CD4-positive, alpha-beta T cell treated with Interleukin-1 beta for 1 hour (primary cell): ENCODE measurements at regions not wholly inside any gene's neighbourhood (a gene's known extent, or its start where the extent isn't known, plus 50 kb on each side); places are given as distances from the start of the nearest gene placed in this dataset.
A peak's percentile ranks its signal among the peaks of the same experiment; 100 is the strongest.
"Not testable (repeated sequence)": the region's sequence is repeated elsewhere in the genome, so short reads cannot be mapped to it uniquely, and the experiment has no call there.

Source experiments
- DNase-seq, 2 donors: peaks; one replicate each; pipeline ENCODE4 v3.0.0-alpha.2; 2020 to 2022

DNA sequence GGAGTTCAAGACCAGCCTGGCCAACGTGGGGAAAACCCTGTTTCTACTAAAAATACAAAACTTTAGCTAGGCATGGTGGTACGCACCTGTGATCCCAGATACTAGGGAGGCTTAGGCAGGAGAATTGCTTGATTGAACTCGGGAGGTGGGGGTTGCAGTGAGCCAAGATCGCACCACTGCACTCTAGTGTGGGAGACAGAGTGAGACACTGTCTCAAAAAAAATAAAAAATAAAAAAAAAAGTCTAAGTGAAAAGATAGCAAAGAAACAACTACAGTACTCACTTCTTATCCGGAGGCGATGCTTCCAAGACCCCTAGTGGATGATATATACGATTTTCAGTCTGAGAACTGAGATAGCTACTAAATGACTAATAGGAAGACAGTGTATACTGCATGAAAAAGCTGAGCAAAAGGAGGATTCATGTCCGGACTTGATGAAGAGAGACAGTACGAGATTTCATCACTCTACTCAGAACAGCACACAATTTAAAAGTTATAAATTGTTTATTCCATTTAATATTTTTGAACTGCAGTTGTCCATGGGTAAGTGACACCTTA lies 138.7 kb upstream of the GOLGA6L6 start:
- not testable (repeated sequence) for DNase-seq

DNA sequence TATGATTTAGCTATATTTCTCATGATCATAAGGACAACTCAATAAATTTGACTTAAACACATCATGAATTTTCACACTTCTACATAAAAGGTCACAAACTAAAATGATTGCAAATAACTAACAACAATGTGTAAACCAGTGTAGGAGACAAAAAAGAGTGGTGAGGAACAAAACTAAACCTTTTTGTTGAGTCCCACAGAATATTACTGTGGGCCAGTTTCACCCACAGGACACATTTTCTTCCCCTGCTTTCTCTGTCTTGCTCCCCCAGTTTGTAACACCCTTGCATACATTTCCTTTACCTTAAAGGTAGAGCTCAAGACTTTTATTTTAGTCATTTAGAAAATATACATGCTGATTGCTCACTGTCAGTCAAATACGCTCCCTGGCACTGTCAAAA lies 130.9 kb upstream of the GOLGA6L6 start:
- DNase-seq, result no peak

DNA sequence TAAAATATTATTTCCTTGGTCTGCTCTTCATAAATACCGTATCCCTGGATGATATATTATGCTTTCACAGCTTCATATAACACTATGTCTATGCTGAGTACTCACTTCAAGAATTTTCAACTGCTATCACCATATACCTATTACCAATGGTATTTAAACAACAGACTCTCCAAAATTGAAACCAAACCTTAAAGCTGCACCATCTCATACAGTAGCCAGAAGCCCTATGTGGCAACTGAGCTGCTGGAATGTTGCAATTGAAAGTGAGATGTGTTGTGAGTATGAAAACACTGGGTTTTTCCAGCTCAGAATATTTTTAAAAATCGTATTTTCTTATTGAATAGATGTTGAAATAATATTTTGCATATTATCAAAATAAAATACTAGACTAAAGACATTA lies 130.1 kb upstream of the GOLGA6L6 start:
- no peak for DNase-seq

DNA sequence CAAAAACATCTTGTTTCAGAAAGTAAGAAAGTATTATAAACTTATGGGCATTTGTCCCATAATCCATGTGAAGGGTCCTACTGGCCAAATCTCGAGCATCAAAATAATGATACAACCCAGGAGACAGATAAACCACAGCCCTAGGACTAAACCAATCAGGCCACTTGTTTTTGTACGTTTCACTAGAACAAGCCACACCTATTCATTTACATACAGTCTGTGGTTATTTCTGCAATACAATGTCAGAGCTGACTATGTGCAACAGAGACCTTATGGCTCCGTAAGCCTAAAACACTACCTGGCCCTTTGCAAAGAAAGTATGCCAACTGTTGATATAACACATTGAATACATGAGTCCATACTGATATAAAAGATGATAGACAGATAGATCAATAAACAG lies 124.8 kb upstream of the GOLGA6L6 start:
- DNase-seq, result not testable (repeated sequence)

DNA sequence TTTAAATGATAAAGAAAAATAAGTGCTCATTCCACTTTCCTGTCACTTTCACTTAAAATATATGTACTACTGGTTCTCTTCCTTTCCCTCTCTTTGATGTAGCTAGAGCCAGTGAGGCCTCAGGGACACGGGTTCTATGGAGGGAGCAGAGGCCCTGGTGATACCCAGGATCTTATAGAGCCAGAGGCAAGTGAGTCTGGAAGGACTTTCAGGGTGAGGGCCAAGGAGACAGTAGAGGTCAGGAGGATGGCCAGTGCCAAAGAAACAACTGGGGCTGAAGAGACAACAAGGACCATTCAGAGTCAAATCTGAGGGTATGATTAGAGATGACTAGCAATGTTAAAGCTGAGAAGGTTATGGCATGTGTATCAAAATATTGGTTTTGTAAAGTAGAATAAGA lies 124.1 kb upstream of the GOLGA6L6 start:
- DNase-seq, result no peak

DNA sequence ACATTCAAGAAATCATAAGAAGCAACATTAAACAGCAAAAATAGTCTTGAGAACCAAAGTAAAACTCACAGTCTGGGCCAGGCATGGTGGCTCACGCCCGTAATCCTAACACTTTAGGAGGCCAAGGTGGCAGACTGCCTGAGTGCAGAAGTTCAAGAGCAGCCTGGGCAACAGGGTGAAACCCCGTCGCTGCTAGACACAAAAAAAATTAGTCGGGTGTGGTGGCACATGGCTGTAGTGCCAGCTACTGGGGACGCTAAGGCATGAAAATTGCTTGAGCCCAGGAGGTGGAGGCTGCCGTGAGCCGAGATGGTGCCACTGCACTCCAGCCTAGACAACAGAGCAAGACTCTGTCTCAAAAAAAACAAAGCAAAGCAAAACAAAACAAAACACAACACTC lies 117.7 kb upstream of the GOLGA6L6 start:
- no peak for DNase-seq

DNA sequence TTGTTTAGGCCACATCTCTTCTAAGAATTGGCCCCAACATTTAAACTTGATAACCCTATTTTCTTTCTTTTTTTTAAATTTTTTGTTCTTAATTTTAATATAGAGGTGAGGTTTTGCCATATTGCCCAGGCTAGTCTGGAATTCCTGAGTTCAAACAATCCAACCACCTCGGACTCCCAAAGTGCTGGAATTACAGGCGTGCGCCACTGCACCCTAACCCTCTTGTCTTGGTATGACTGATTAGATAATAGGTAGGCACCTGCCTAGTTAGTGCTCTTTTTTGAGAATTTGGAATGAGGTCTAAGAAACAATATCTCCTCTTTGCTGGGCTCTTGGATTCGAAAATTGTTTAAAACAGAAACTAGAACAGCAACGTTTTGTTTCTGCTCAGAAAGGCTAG lies 116.4 kb upstream of the GOLGA6L6 start:
- no peak for DNase-seq

DNA sequence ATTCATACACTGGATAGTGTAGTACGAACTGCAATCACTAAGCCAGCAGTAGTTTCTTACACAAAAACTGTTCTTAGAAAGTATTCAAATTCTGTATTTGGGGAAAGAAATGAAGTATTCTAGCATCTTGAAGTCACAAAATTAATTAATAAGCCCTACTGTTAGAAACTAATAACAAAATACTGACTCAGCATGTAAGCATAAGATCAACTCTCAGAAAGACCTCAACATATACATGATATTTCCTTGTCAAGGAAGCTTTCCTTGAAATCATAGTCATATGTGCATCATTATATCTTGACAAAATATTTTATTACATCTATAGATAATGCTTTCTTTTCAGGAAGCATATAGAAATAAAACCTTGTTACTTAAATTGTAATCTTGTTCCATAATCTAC lies 115.5 kb upstream of the GOLGA6L6 start:
- no peak for DNase-seq

DNA sequence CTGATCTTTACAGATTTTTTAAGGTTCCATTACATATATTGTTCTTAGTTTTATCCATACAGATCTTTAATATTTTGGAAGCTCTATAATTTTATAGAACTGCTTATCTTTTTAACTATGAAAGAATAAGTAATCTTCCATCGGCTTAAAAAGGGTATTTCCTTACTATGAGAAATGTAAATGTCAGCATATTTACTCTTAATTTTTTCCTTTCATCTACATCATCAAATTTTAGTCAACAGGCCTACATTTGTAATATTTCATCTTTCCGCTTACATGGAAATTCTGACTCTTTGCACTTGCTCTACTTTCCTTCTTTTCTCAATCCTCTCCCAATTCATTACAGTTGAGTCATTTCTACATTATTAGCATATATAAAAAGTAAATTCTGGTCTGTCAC lies 111.3 kb upstream of the GOLGA6L6 start:
- no peak for DNase-seq

DNA sequence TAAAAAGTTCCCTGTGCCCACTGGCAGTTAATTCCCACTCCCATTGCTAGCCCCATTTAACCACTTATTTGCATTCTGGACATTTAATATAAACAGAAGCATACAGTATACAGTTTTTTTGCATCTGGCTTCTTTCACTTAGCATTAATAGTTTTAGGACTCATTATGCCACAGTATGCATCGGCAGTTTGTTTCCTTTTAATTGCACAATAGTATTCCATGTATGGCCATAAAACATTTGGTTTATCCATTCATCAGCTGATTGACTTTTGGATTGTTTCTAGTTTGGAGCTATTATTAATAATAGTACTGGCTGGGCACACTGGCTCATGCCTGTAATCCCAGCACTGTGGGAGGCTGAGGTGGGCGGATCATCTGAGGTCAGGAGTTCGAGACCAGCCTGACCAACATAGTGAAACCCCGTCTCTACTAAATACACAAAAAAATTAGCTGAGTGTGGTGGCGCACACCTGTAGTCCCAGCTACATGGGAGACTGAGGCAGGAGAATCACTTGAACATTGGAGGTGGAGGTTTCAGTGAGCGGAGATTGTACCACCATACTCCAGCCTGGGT lies 106.9 kb upstream of the GOLGA6L6 start:
- DNase-seq, result not testable (repeated sequence)

DNA sequence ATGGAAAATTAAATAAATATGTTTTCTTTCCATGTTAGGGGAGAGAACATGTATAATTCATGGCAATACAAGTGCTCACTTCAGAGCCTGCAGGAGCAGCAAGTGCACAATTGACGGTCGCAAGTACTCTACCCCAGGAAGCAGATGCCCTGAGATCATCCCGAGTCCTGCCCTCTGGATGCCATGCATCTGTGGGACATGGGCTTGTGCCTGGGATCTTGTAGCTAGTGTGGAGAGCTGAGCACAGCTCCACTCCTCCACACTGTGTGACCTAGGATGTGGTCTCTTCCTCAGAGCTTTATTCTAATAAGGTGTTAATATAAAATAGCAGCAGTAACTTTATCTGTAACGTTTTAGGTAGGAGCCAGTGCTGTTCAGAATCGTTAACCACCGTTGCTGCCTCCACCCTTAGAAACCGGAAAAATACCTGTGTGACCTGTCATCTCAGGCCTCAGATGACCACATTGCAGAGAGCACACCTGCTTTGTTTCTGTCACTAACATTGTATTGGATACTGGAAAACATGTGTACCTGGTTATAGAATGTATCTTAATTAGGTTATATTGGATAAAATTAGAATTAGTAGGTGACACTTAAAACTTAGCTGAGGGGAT lies 105.0 kb upstream of the GOLGA6L6 start:
- DNase-seq, result no peak

DNA sequence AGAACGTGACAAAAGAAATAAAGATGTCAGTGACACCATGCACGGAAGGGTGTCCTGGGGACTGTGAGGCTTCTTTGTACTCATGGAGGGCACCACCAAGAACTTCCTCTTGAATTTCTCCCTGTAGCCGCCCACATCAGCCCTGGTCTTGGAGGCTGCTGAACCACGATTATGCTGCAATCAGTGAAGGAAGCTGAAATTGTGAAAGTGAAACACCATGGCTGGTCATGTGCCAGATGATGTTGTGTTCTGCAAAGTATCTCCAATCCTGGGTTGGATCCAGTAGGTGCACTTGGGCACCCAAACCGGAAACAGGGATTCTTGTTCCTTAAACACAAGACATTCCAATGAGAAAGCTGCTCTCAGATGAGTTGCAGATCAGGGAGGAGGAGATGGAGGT lies 104.4 kb upstream of the GOLGA6L6 start:
- DNase-seq, result peak; percentile 17 to 54

DNA sequence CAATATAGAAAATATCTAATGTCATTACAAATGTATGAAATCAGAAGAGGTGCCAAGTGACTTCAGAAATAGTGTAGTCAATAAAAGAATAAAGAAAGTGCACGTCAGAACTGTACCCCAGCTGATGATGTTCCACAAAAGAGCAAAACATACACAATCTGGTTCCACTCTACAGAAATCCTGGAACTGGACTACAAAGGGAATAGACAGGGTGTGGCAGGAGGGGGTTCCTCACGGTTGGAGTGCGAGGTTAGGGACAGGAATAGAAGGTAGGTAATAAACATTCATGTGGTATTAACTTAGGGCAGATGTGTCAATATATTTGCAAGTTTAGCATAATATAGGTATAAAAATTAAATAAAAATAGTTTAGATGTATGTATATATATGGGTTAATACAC lies 103.3 kb upstream of the GOLGA6L6 start:
- no peak for DNase-seq

DNA sequence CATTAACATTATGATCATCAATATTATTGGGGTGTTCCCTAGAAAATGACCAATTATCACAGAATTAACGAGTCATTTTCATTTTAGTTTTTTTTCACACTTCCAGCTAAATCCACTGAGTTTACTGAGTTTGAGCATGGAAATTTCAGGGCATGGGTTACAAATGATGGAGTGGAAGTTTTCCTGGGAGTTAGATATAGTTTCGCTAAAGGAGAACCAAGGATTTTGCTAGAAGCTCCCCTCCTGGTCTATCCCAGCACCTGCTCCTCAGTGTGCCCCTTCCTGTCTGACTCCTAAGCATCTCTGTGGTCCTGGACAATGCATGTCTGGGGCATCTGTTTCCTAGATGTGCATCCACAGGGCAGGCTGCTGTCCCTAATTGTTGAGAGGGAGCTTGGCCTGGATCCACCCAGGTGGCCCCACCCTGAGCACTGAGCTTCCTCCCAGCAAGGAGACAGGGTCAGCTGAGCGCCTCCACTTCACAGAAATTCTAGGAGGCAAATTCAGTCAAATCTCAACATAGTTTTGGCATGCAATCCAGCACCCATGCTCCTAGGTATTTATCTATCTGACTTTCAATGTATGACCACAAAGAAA lies 102.3 kb upstream of the GOLGA6L6 start:
- DNase-seq, result no peak

DNA sequence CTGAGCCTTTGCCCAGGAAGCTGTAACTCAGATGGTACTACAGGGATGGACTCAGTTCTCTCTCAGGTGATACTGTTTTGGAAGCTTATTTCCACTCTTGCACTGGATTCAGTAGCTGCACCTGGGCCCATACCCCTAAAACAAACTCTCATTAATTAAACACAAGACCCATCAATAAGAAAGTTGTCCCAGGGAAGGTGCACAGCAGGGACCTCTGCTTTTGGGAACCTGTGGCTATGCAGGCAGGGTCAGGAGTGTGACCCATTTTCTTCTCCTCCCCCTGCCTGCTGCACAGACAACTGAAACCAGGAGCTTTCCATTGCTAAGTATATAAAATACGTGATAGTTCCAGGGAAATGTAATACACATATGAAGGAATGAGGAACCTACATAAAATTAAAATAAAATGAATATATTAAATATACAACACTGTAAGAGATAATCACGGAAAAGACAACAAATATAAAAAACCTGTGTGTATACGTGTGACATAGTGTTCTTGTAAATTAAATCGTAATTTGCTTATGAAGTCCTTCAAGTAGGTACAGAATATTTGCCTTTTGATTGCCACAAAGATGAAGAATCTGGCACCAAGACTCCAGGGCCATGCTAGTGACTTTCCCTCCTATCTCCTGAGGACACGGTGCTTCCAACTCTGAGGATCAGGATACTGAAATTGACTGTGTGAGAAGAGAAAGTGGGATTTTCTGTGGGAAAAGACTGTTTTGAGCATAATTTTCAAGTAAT lies 101.6 kb upstream of the GOLGA6L6 start:
- no peak for DNase-seq

DNA sequence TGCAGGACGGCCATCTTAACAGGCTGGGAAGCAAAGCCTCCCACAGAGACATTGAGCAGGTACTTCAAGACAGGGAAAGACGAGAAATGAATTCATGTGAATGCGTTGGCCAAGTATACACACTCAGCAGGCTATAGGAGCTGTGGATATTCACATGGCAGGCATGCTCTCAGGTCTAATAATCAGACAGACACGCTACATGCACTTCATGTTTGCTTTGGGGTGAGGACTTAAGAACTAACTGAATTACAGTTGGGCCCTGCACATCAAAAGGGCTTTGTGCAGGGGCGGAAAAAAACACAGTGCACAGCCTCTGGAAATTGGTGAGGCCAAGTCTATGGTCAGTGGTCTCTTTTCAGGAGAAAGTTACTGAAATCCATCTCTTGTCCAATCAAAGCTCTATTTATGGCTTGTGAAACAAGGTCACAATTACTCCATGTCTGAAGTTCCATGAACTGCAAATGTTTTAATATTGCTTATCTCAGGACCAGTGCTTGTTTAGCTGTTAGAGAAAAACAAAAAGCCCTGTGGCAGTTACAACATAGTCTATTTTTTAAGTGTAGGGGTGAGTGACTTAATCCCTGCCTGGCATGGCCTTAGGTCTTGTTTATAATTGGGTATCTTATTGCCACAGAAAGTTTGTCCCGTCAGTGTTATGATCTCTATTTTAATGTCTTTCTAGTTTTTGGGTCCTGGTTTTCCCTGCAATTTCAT lies 100.6 kb upstream of the GOLGA6L6 start:
- no peak for DNase-seq

DNA sequence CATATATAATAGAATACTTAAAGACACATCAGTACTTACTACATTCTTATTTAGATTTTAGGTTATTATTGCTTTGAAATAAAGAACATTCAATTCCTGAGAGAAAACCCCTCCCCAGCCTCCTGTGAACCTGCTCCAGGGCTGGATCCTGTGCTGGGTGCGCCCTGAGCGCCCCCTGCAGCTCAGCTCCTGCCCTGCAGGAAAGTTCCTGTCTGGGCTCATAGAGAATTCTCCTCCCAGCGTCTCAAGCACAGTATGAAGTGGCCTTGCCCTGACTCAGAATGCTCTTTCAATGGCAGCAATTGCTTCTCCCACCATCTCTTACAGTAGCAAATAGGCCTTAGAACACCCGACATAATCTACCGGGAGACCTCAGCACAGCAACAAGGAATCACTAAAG lies 98.8 kb upstream of the GOLGA6L6 start:
- DNase-seq, result peak in 1 of 2 donors; percentile 14

DNA sequence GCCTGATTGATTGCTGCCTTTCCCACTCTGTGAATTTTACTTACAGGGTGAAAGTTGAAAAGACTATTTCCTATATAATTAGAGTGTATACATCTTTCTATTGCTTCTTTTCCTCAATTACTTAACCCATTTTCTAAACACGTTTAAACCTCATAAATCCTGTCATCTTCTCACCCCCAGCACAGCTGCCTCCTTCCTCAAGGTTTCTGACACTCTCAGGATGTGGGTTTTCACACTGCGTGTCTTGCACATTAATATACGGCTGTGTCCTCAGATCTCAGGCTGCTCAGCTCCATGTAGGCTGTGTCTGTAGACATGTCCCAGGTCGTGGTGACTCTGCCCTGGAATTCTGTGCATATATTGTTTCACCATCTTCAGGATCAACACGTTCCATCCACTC lies 97.6 kb upstream of the GOLGA6L6 start:
- not testable (repeated sequence) for DNase-seq

DNA sequence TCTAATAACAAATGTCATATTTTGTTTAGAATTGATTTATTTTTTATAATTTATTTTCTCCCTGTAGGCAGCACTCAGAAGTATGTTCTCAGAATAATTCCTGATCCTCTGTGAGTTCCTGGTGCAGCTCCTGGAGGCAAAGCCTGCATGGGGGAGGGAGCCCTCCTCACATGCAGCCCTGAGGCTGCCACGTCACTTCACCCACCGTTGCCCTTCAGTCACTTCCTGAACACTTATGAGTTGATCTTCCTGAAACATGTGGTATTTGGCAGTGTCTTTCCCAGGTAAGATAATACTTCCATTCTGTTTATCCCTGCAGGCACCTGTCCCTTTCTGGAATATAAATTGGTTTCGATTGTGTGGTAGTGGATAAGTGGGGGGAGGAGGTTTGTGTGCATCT lies 95.9 kb upstream of the GOLGA6L6 start:
- not testable (repeated sequence) for DNase-seq

DNA sequence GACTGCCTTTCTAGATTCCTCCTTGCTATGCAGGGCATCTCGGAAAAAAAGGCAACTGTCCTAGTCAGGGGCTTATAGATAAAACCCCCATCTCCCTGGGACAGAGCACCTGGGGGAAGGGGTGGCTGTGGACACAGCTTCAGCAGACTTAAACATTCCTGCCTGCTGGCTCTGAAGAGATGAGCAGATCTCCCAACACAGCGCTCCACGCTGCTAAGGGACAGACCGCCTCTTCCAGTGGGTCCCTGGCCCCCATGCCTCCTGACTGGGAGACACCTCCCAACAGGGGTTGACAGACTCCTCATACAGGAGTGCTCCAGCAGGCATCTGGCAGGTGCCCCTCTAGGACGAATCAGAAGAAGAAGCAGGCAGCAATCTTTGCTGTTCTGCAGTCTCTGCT lies 87.9 kb upstream of the GOLGA6L6 start:
- not testable (repeated sequence) for DNase-seq

DNA sequence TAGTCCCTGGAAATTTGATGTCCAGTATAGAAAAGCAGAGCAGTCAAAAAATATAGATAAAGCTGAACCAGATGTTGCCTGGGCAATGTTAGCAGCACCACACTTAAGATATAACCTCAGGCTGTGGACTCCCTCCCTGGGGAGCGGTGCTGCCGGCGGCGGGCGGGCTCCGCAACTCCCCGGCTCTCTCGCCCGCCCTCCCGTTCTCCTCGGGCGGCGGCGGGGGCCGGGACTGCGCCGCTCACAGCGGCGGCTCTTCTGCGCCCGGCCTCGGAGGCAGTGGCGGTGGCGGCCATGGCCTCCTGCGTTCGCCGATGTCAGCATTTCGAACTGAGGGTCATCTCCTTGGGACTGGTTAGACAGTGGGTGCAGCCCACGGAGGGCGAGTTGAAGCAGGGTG lies 86.9 kb upstream of the GOLGA6L6 start:
- DNase-seq, result not testable (repeated sequence)

DNA sequence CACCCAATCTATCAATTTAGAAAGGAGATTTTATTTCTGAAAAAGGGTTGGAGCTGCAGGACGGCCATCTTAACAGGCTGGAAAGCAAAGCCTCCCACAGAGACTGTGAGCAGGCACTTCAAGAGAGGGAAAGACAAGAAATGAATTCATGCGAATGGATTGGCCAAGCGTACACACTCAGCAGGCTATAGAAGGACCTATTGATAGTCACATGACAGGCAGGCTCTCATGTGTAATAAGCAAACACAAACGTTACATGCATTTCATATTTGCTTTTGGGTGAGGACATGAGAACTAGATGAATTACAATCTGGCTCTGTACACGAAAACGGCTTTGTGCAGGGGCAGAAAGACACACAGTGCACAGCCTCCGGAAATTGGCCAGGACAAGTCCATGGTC lies 83.9 kb upstream of the GOLGA6L6 start:
- not testable (repeated sequence) for DNase-seq

DNA sequence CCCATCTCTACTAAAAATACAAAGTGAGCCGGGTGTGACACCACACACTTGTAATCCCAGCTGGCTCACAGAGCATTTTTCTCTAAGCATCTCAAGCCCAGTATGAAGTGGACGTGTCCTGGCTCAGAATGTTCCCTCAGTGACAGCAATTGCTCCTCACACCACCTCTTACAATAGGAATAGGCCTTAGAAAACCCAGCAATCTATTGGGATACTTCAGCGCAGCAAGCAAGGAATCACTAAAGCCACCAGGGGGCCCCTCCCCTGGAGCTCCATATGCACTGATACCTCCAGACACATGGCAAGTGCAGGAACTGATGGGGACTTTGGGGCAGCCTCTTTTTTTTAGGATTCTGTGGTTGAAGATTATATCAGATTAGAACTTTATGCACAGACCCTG lies 82.5 kb upstream of the GOLGA6L6 start:
- DNase-seq, result peak in 1 of 2 donors; percentile 11
